H1 (cell line): ENCODE measurements at regions not wholly inside any gene's neighbourhood (a gene's known extent, or its start where the extent isn't known, plus 50 kb on each side); places are given as distances from the start of the nearest gene placed in this dataset.

ENCODE experiments used
- BACH1 ChIP-seq: IDR thresholded peaks from 2 replicates; pipeline ENCODE4 v1.6.1; 2012; ENCODE audit warnings: low read length, improper control_type of control experiment
- BRCA1 ChIP-seq: IDR thresholded peaks from 2 replicates; pipeline ENCODE4 v1.6.1; 2012; ENCODE audit warnings: low read depth, low read length, improper control_type of control experiment
- HDAC2 ChIP-seq, 2 experiments: fragments of 300-600 bp in 1 of 2; sonication (generic) in 1 of 2; IDR thresholded peaks; 2 replicates each; pipeline ENCODE4 v1.6.1; 2011 to 2012; ENCODE audit warnings: low read depth in 2 of 2, low read length in 2 of 2, mild to moderate bottlenecking in 2 of 2, moderate library complexity in 2 of 2, borderline replicate concordance in 1 of 2, inconsistent platforms in 1 of 2
- POLR2AphosphoS5 ChIP-seq: IDR thresholded peaks from 2 replicates; pipeline ENCODE4 v1.6.1; 2011; ENCODE audit warnings: low read depth, low read length
- SP4 ChIP-seq: IDR thresholded peaks from 2 replicates; pipeline ENCODE4 v1.6.1; 2012; ENCODE audit warnings: low read length, inconsistent platforms

DNA sequence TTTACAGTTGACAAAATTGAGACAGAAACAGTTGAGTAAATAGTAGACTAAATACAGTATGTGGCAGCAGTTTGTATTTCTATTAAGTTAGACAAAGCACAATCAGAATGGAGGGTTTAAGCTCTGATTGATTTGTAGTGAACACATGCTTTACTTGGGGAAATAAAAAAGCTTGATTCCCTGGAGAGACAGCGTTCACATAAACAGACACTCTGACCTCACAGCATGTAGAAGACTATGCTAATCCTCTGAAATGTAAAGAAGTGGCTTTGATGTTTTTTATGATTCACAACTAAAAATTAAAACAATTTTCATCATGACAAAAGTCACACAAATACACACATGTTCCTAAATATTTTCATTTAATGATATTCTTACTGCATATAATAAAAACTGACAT, 126.9 kb upstream of the FAM83B start (continued):
- TF ChIP-seq POLR2AphosphoS5 (no peak), BRCA1 (no peak), BACH1 (no peak), SP4 (no peak), HDAC2 (IDR thresholded peaks at IDR 0.05; ENCODE audit: borderline replicate concordance in 1 of 2, low read depth in 2 of 2, low read length in 2 of 2) (no peak)
